SIG-M5 treated with dmso at 0.1 percent for 504 hours (cell line): ENCODE measurements at regions not wholly inside any gene's neighbourhood (a gene's known extent, or its start where the extent isn't known, plus 50 kb on each side); places are given as distances from the start of the nearest gene placed in this dataset.
"Not testable (repeated sequence)": the region's sequence is repeated elsewhere in the genome, so short reads cannot be mapped to it uniquely, and the experiment has no call there.

Experiments used
- DNase-seq: peaks from one replicate; lab custom pipeline; 2025; ENCODE audit not compliant: unreplicated experiment; lab: John Stamatoyannopoulos, UW

DNA sequence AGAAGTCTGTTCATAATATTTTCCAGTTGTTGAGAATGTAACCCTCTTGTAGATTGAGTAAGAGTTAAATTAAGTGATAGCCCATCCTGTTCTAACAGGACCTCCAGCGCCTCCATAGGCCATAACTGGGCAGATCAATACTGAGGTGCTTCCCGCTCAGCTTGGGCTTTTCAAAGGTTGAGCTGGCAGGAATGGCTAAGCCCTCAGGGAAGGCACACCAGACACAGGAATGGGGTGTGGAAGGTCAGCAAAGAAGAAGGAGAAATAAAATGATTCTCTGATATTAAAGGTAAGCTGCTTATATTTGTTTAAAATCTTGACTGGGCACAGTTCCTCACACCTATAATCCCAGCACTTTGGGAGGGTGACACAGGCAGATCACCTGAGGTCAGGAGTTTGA lies 737.8 kb upstream of the TPTE start:
- not testable (repeated sequence) for DNase-seq

DNA sequence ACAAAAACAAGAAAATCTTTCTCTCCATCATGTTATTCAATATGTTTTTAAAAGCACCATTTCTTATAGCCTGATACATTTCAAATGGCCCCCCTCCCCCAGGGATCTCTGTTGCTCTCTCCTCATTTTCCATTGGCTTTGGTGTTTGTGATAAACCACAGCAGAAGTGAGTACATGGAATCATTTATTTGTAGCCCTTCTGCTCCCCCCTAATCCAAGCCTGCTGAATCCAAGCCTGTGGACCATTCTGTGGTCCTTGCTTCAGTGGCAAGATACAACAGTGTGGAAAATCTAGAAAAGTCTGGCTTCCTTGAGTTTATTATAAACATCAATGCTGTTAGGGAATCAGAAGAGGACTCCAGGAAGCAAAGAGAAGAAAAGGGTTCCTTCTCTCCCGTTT lies 737.2 kb upstream of the TPTE start:
- DNase-seq: not testable (repeated sequence)

DNA sequence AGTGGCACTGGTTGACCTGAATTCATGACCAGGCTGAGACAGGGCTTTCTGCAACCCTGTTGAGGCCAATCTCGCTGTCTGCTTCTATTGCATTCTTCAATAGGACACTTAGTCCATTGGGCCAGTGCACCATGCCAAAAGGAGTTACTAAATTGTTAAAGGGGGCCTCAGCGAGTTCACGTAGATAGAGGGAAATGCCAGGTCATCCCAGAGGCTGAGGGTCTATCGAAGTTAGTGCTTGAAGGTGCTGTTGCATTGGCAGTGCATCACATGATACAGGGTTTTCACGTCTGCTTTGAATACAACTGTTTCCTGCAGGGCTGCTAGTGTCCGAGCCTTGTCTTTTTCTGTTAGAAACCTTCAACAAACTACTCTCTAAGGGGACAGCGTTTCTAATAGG lies 735.3 kb upstream of the TPTE start:
- not testable (repeated sequence) for DNase-seq

DNA sequence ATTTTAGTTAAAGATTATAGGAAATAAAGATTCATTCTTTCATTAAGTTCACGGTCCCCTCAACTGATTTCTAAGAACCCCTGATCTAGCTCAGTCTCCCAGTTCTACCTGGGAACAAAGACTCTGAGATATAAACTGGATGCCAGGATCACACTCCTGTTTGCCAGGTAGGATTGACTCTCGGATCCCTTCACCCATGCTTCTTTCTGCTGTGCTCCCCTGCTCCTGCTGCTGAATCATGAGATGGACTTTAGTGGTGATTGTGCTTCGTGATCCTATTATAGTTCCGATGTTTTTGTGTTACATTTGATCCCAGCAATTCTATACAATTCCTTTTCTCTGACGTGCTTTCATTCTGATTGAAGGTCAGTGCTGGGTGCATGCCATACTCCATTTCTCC lies 733.1 kb upstream of the TPTE start:
- DNase-seq: not testable (repeated sequence)

DNA sequence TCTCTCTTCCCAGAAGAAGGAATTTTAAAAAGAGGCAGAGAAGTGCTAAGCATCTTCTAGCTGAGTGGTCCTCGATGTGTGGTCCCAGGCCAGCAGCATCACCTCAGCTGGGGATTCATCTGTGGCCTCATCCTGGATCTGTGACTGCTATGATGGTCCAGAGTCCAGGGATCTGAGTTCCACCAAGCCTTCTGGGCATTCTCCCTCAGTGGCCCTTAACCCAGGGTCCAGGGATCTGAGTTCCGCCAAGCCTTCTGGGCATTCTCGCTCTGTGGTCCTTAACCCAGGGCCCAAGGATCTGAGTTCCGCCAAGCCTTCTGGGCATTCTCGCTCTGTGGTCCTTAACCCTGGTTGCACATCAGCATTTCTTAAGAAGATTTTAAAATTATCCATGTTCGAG lies 731.0 kb upstream of the TPTE start:
- DNase-seq: not testable (repeated sequence)

DNA sequence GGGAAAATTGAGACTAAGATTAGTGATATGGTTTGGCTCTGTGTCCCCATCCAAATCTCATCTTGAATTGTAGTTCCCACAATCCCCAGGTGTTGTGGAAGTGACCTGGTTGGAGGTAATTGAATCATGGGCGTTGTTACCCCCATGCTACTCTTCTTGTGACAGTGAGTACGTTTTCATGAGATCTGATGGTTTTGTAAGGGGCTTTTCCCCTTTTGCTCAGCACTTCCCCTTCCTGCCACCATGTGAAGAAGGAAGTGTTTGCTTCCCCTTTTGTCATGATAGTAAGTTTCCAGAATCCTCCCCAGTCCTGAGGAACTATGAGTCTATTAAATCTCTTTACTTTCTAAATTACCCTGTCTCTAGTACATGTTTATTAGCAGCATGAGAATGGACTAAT lies 729.9 kb upstream of the TPTE start:
- peak; percentile 19 for DNase-seq

DNA sequence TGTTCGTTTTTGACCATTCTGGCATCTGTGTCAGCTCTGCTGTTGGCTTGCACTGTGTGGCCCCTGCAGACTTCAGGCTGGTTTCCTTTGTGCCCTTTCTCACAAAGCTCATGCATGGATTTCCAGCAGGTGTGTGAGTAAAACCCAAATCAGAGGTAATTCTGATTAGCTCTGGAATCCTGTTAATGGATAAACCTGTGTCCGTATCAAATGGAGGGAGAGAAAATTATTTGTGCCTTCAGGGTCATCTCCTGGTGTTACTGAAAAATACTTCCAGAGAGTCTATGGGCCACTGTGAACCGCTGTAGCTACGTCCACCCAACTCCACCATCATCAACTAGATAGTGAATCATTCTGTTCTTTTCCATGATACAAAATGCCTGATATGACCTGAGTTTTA lies 726.1 kb upstream of the TPTE start:
- DNase-seq: not testable (repeated sequence)

DNA sequence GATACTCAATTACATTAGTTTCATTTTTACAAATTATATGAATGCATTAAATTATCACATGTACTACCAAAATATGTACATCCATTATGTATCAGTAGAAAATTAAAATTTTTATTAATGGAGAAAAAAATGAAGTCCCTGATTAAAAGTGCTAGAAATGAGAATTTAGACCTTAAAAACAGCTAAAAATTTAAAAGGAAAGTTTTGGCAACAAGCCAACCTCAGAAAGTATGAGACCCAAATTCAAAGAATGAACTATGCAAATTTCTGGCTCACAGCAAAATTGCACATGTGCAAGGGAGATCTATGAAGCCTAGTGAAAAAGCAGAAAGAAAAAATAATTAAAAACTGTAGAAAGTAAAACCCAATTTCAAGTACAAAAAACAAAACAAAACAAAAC lies 725.1 kb upstream of the TPTE start:
- DNase-seq: not testable (repeated sequence)

DNA sequence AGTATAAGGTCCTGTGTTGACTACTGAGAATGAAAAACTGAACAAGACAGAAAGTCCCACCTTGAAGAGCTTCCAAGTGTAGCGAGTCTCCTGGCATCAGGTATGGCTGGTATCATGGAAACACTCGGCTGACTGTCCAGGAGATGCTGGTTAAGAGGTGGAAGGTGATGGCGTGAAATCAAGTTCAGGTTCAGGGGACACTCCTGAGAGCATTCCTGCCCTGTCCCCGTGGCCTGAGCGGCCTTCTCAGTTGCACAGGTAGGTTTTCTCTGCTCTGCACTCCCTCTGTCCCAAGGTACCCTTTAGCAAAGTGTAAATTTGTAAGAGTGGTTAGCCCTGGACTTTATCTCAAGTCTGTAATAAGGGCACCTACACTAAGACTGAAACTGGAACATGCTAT lies 713.7 kb upstream of the TPTE start:
- DNase-seq: not testable (repeated sequence)

DNA sequence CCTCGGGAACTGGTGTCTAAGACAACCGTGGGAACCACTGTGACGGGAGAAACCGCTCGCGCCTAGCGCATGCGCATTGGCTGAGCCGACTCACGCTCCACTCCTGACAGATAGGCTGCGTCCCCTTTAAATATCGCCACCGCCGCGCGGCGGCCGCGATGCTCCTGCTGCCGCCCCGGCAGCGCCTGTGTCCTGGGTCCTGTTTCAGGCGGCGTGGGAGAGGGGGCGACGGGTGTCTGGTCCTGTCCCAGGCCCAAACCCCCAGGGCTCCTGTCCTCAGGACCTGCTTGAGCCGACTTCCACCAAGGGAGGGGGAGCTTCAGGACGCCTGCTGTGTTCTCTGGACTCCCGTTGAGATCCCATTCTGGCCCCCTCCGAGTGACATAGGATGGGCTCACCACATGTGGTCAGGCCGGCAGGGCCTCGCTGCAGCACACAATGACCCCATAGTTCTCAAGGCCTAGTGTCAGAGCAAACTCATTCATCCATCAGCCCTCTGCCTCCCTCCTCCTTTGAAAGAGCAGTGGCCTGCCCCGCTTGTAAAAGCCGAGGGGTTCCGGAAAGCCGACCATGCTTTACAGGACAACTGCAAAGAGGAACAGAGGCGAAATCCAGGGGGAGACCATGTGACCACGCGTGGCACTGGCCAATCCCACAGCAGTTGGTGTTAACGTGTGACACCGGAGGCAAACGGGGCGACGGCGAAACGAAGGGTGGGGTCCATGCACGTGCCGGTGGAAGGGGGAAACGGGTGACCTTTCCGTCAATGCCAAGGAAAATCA lies 710.0 kb upstream of the TPTE start:
- not testable (repeated sequence) for DNase-seq

DNA sequence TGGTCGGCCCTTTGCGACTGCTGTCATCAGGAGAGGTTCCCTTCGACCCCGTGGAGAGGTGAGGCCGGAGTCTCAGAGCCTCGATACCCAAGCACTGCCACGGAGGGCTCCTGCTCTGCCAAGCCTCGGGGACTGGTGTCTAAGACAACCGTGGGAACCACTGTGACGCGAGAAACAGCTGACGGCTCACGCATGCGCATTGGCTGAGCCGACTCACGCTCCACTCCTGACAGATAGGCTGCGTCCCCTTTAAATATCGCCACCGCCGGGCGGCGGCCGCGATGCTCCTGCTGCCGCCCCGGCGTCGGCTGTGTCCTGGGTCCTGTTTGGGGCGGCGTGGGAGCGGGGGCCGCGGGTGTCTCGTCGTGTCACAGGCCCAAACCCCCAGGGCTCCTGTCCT lies 708.9 kb upstream of the TPTE start:
- DNase-seq: not testable (repeated sequence)

DNA sequence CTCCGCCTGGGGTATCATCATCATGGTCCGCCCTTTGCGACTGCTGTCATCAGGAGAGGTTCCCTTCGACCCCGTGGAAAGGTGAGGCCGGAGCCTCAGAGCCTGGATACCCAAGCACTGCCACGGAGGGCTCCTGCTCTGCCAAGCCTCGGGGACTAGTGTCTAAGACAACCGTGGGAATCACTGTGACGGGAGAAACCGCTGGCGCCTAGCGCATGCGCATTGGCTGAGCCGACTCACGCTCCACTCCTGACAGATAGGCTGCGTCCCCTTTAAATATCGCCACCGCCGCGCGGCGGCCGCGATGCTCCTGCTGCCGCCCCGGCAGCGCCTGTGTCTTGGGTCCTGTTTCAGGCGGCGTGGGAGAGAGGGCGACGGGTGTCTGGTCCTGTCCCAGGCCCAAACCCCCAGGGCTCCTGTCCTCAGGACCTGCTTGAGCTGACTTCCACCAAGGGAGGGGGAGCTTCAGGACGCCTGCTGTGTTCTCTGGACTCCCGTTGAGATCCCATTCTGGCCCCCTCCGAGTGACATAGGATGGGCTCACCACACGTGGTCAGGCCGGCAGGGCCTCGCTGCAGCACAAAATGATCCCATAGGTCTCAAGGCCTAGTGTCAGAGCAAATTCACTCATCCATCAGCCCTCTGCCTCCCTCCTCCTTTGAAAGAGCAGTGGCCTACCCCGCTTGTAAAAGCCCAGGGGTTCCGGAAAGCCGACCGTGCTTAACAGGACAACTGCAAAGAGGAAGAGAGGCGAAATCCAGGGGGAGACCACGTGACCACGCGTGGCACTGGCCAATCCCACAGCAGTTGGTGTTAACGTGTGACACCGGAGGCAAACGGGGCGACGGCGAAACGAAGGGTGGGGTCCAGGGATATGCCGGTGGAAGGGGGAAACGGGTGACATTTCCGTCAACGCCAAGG lies 707.2 kb upstream of the TPTE start:
- not testable (repeated sequence) for DNase-seq

DNA sequence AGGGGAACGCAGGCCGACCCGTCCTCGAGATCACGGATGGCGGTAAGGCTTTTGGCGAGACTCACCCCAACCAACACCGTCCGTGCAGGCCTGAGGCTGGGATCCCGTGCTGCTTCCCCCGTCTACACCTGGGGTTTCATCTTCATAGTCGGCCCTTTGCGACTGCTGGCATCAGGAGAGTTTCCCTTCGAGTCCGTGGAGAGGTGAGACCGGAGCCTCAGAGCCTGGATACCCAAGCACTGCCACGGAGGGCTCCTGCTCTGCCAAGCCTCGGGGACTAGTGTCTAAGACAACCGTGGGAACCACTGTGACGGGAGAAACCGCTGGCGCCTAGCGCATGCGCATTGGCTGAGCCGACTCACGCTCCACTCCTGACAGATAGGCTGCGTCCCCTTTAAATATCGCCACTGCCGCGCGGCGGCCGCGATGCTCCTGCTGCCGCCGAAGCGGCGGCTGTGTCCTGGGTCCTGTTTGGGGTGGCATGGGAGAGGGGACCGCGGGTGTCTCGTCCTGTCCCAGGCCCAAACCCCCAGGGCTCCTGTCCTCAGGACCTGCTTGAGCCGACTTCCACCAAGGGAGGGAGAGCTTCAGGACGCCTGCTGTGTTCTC lies 706.1 kb upstream of the TPTE start:
- DNase-seq: not testable (repeated sequence)

DNA sequence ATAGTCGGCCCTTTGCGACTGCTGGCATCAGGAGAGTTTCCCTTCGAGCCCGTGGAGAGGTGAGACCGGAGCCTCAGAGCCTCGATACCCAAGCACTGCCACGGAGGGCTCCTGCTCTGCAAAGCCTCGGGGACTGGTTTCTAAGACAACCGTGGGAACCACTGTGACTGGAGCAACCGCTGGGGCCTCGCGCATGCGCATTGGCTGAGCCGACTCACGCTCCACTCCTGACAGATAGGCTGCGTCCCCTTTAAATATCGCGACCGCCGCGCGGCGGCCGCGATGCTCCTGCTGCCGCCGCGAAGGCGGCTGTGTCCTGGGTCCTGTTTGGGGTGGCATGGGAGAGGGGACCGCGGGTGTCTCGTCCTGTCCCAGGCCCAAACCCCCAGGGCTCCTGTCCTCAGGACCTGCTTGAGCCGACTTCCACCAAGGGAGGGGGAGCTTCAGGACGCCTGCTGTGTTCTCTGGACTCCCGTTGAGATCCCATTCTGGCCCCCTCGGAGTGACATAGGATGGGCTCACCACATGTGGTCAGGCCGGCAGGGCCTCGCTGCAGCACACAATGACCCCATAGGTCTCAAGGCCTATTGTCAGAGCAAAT lies 704.5 kb upstream of the TPTE start:
- DNase-seq: not testable (repeated sequence)

DNA sequence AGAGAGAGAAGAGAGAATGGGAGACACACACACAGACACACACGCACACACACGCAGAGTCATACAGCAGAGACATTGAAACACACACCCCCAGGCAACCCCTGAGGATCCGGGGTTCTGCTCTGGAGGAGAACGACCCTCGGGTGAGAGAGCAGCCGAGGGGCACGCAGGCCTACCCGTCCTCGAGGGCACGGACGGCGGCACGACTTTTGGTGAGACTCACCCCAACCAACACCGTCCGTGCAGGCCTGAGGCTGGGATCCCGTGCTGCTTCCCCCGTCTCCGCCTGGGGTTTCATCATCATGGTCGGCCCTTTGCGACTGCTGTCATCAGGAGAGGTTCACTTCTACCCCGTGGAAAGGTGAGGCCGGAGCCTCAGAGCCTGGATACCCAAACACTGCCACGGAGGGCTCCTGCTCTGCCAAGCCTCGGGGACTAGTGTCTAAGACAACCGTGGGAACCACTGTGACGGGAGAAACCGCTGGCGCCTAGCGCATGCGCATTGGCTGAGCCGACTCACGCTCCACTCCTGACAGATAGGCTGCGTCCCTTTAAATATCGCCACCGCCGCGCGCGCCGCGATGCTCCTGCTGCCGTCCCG lies 703.4 kb upstream of the TPTE start:
- DNase-seq: not testable (repeated sequence)

DNA sequence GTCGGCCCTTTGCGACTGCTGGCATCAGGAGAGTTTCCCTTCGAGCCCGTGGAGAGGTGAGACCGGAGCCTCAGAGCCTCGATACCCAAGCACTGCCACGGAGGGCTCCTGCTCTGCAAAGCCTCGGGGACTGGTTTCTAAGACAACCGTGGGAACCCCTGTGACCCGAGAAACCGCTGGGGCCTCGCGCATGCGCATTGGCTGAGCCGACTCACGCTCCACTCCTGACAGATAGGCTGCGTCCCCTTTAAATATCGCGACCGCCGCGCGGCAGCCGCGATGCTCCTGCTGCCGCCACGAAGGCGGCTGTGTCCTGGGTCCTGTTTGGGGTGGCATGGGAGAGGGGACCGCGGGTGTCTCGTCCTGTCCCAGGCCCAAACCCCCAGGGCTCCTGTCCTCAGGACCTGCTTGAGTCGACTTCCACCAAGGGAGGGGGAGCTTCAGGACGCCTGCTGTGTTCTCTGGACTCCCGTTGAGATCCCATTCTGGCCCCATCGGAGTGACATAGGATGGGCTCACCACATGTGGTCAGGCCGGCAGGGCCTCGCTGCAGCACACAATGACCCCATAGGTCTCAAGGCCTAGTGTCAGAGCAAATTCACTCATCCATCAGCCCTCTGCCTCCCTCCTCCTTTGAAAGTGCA lies 701.7 kb upstream of the TPTE start:
- DNase-seq: not testable (repeated sequence)

DNA sequence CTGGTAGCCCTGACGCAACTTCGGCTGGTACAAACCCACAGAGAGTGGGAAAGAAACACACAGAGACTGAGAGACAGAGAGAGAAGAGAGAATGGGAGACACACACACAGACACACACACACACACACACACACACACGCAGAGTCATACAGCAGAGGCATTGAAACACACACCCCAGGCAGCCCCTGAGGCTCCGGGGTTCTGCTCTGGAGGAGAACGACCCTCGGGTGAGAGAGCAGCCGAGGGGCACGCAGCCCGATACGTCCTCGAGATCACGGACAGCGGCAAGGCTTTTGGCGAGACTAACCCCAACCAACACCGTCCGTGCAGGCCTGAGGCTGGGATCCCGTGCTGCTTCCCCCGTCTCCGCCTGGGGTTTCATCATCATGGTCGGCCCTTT lies 700.8 kb upstream of the TPTE start:
- not testable (repeated sequence) for DNase-seq

DNA sequence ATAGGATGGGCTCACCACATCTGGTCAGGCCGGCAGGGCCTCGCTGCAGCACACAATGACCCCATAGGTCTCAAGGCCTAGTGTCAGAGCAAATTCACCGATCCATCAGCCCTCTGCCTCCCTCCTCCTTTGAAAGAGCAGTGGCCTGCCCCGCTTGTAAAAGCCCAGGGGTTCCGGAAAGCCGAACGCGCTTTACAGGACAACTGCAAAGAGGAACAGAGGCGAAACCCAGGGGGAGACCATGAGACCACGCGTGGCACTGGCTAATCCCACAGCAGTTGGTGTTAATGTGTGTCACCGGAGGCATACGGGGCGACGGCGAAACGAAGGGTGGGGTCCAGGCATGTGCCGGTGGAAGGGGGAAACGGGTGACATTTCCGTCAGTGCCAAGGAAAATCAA lies 699.9 kb upstream of the TPTE start:
- not testable (repeated sequence) for DNase-seq

DNA sequence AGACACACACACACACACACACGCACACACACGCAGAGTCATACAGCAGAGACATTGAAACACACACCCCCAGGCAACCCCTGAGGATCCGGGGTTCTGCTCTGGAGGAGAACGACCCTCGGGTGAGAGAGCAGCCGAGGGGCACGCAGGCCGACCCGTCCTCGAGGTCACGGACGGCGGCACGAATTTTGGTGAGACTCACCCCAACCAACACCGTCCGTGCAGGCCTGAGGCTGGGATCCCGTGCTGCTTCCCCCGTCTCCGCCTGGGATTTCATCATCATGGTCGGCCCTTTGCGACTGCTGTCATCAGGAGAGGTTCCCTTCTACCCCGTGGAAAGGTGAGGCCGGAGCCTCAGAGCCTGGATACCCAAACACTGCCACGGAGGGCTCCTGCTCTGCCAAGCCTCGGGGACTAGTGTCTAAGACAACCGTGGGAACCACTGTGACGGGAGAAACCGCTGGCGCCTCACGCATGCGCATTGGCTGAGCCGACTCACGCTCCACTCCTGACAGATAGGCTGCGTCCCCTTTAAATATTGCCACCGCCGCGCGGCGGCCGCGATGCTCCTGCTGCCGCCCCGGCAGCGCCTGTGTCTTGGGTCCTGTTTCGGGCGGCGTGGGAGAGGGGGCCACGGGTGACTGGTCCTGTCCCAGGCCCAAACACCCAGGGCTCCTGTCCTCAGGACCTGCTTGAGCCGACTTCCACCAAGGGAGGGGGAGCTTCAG lies 699.1 kb upstream of the TPTE start:
- not testable (repeated sequence) for DNase-seq
